Ishikawa (cell line): ENCODE measurements at regions not wholly inside any gene's neighbourhood (a gene's known extent, or its start where the extent isn't known, plus 50 kb on each side); places are given as distances from the start of the nearest gene placed in this dataset.

Experiments used
- CEBPB ChIP-seq: IDR thresholded peaks from 2 replicates; pipeline ENCODE4 v1.6.1; 2012
- CREB1 ChIP-seq: IDR thresholded peaks from 2 replicates; pipeline ENCODE4 v1.6.1; 2012; ENCODE audit warnings: low read depth
- EGR1 ChIP-seq: IDR thresholded peaks from 2 replicates; pipeline ENCODE4 v1.6.1; 2012
- EP300 ChIP-seq: IDR thresholded peaks from 2 replicates; pipeline ENCODE4 v1.6.1; 2012; ENCODE audit warnings: borderline replicate concordance
- FOXM1 ChIP-seq: IDR thresholded peaks from 2 replicates; pipeline ENCODE4 v1.6.1; 2012; ENCODE audit warnings: low read depth, borderline replicate concordance
- NFIC ChIP-seq: IDR thresholded peaks from 2 replicates; pipeline ENCODE4 v1.6.1; 2012
- RAD21 ChIP-seq: IDR thresholded peaks from 2 replicates; pipeline ENCODE4 v1.6.1; 2012; ENCODE audit warnings: low read depth
- TAF1 ChIP-seq: IDR thresholded peaks from 2 replicates; pipeline ENCODE4 v1.6.1; 2012; ENCODE audit warnings: low read depth, mild to moderate bottlenecking
- TCF12 ChIP-seq: IDR thresholded peaks from 2 replicates; pipeline ENCODE4 v1.6.1; 2012; ENCODE audit warnings: low read depth
- TEAD4 ChIP-seq: IDR thresholded peaks from 2 replicates; pipeline ENCODE4 v1.6.1; 2012
- YY1 ChIP-seq: IDR thresholded peaks from 2 replicates; pipeline ENCODE4 v1.6.1; 2012; ENCODE audit warnings: low read depth
- ZBTB7A ChIP-seq: IDR thresholded peaks from 2 replicates; pipeline ENCODE4 v1.6.1; 2012; ENCODE audit warnings: low read depth
- TF ChIP-seq, protein P1 (sequence below): IDR thresholded peaks from 2 replicates; pipeline ENCODE4 v1.6.1; 2012; ENCODE audit warnings: low read depth, mild to moderate bottlenecking
- TF ChIP-seq, protein P2 (sequence below): IDR thresholded peaks from 2 replicates; pipeline ENCODE4 v1.6.1; 2012
- TF ChIP-seq, protein P3 (sequence below): IDR thresholded peaks from 2 replicates; pipeline ENCODE4 v1.6.1; 2012

DNA sequence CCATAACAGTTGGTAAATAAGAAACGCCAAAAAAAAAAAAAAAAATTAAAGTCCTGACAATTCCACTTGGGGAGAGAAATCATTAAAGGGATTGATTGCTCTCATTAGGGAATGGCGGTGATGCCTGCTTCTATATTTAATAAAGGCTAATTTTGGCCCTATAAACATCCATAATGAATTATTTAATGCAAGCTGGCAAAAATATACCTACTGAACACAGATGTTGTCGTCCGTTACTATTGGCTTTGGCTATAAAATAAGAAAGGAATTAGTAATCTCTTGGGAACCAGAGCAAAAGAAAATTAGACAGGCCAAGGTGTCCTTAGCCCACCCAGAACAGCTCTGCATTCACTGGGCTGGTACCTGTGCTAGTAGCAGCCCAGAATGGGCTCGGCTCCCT is 717.3 kb downstream of the DIAPH3 start:
- TF ChIP-seq CEBPB (no peak), TCF12 (no peak), CREB1 (no peak), NFIC (no peak), YY1 (no peak), TAF1 (no peak), TEAD4 (no peak), EGR1 (no peak), RAD21 (no peak)

DNA sequence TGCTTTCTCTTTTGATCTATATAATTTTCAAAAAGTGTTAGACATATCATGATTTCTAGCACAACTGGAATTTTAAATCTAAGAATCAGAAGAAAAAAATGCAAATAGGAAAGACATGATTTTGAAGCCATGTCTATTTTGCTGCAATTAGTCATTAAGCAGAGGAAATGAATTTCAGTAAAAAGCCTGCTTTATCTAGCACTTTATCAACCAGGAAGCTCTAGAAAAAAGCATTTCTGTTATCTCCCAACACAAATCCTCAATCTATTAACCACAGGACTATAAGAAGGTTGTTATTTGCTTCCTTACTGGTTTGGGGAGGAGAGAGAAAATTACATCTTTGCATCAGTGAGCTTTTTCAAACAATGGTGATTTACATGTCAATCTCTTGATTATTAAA is 716.7 kb downstream of the DIAPH3 start:
- TF ChIP-seq TAF1 (no peak), RAD21 (no peak), YY1 (no peak), FOXM1 (no peak), EP300 (no peak), TCF12 (no peak), EGR1 (no peak), ZBTB7A (no peak), CEBPB (no peak), CREB1 (no peak), TEAD4 (no peak)
- TF ChIP-seq, protein P1, sequence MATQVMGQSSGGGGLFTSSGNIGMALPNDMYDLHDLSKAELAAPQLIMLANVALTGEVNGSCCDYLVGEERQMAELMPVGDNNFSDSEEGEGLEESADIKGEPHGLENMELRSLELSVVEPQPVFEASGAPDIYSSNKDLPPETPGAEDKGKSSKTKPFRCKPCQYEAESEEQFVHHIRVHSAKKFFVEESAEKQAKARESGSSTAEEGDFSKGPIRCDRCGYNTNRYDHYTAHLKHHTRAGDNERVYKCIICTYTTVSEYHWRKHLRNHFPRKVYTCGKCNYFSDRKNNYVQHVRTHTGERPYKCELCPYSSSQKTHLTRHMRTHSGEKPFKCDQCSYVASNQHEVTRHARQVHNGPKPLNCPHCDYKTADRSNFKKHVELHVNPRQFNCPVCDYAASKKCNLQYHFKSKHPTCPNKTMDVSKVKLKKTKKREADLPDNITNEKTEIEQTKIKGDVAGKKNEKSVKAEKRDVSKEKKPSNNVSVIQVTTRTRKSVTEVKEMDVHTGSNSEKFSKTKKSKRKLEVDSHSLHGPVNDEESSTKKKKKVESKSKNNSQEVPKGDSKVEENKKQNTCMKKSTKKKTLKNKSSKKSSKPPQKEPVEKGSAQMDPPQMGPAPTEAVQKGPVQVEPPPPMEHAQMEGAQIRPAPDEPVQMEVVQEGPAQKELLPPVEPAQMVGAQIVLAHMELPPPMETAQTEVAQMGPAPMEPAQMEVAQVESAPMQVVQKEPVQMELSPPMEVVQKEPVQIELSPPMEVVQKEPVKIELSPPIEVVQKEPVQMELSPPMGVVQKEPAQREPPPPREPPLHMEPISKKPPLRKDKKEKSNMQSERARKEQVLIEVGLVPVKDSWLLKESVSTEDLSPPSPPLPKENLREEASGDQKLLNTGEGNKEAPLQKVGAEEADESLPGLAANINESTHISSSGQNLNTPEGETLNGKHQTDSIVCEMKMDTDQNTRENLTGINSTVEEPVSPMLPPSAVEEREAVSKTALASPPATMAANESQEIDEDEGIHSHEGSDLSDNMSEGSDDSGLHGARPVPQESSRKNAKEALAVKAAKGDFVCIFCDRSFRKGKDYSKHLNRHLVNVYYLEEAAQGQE, result no peak
- TF ChIP-seq, protein P2, sequence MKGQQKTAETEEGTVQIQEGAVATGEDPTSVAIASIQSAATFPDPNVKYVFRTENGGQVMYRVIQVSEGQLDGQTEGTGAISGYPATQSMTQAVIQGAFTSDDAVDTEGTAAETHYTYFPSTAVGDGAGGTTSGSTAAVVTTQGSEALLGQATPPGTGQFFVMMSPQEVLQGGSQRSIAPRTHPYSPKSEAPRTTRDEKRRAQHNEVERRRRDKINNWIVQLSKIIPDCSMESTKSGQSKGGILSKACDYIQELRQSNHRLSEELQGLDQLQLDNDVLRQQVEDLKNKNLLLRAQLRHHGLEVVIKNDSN, result no peak

DNA sequence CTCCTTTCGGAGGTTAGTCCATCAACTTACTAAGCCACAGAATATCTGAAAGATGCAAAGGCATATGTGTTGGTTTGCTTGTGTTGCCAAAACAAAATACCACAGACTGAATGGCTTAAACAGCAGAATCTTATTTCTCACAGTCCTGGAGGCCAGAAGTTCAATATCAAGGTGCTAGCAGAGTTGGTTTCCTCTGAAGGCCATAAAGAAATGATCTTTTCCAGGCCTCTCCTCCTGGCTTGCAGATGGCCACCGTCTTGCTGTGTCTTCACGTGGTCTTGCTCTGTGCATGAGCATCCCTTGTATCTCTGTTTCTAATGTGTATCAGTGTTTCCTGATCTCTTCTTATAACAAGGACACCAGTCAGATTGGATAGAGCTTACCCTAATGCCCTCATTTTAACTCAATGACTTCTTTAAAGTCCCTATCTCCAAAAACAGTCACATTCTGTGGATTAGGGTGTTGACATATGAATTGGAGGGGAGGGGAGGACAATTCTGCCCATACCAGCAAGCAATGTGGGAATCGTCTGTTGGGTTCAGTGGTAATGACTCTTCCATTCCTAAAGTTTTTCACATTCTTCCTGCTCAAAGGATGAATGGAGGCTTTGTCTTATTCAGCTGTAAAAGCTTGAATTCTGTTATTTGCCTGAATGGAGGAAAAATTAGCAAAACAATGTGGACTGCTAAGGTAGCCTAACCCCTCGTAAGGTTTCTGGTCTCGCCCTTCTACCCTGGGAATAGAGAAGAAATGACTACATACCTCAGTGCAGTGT is 715.7 kb downstream of the DIAPH3 start:
- TF ChIP-seq NFIC (no peak), CREB1 (no peak), CEBPB (no peak), TAF1 (no peak), TEAD4 (no peak; the same call in 1 of the 2 replicates)
- TF ChIP-seq, protein P2, result no peak

GRCh38 chr13:59449750-59450149 is 714.0 kb downstream of the DIAPH3 start:
- no peak for TF ChIP-seq NFIC
- TF ChIP-seq, protein P1, result no peak
- TF ChIP-seq, protein P2, result no peak
- TF ChIP-seq ZBTB7A, result no peak
- TF ChIP-seq EP300, result no peak
- TF ChIP-seq EGR1, result no peak
- no peak for TF ChIP-seq CREB1
- no peak for TF ChIP-seq TAF1
- TF ChIP-seq CEBPB, result no peak
- TF ChIP-seq RAD21, result no peak
- TF ChIP-seq FOXM1, result no peak
- TF ChIP-seq TCF12, result no peak

DNA sequence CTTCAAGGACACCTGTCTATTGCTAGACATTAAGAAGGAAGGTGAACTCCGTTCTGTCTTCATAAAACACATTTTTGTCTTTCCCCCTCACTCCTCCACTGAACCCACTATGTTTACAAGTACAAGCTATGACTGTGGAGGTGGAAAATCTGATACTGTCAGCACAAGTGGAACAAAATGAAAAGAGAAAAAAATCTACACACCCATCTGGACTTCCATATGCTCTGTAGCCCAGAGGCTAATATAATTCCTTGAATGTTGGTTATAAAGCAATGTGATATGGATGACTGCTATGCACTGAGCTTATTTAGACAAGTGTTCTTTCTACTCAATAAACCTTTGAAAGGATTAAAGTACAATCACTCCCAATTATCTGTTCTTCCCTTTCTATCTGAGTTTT is 713.5 kb downstream of the DIAPH3 start:
- TF ChIP-seq FOXM1 (no peak), EP300 (no peak), TEAD4 (no peak), RAD21 (no peak), YY1 (no peak), NFIC (no peak), CEBPB (no peak), TCF12 (no peak), ZBTB7A (no peak), EGR1 (no peak), CREB1 (no peak), TAF1 (no peak)
- TF ChIP-seq, protein P3, sequence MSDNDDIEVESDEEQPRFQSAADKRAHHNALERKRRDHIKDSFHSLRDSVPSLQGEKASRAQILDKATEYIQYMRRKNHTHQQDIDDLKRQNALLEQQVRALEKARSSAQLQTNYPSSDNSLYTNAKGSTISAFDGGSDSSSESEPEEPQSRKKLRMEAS, result no peak
- TF ChIP-seq, protein P2, result no peak
- TF ChIP-seq, protein P1, result no peak
